PC-3 (cell line): ENCODE measurements at regions not wholly inside any gene's neighbourhood (a gene's known extent, or its start where the extent isn't known, plus 50 kb on each side); places are given as distances from the start of the nearest gene placed in this dataset.

Experiments used
- EZH2phosphoT487 ChIP-seq: fragments of 300-600 bp; sonication (generic); IDR thresholded peaks from 2 replicates; pipeline ENCODE4 v1.6.1; 2018; ENCODE audit warnings: mild to moderate bottlenecking, antibody characterized with exemption, low read length, borderline replicate concordance
- TF ChIP-seq, protein P1 (sequence below): fragments of 300-600 bp; sonication (generic); conservative IDR thresholded peaks from 2 replicates; pipeline ENCODE4 v1.5.1; 2017; ENCODE audit warnings: antibody characterized with exemption, low read depth, mild to moderate bottlenecking, low read length

DNA sequence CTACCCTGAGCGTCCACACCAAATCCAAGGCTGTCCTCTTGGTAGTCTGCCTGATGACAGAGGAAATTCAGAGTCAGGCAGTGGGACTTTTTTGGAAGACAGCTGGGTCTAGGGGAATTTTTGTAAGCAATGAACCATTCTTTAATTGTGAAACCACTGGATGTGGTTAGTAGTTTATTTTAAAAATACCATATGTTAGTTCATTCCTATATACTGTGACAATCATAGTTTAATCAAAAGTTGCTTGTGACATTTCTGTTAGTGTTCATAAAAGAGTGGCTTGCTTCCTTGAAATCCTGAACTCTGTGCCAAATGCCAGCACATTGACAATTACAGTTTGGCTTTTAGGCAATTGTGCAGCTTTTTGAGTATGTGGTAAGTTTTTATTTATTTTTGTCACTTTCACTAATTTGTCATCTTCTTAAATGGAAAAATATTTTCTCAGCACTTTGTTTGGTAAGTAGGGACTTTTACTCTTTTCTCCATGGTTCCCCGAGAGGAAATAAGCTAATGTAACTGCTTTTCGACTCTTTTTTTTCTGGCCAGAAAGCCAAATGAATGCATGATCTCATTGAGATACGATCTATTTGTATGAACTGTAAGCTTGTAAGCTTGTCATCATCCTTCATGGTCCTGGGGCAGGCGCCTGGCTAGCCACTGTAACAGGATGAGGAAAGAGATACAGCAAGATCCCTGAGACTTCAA lies 72.6 kb upstream of the SLC4A4 start:
- TF ChIP-seq, protein P1, sequence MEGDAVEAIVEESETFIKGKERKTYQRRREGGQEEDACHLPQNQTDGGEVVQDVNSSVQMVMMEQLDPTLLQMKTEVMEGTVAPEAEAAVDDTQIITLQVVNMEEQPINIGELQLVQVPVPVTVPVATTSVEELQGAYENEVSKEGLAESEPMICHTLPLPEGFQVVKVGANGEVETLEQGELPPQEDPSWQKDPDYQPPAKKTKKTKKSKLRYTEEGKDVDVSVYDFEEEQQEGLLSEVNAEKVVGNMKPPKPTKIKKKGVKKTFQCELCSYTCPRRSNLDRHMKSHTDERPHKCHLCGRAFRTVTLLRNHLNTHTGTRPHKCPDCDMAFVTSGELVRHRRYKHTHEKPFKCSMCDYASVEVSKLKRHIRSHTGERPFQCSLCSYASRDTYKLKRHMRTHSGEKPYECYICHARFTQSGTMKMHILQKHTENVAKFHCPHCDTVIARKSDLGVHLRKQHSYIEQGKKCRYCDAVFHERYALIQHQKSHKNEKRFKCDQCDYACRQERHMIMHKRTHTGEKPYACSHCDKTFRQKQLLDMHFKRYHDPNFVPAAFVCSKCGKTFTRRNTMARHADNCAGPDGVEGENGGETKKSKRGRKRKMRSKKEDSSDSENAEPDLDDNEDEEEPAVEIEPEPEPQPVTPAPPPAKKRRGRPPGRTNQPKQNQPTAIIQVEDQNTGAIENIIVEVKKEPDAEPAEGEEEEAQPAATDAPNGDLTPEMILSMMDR: no peak
- no peak for TF ChIP-seq EZH2phosphoT487
